ENCODE measurements at regions not wholly inside any gene's neighbourhood (a gene's known extent, or its start where the extent isn't known, plus 50 kb on each side); places are given as distances from the start of the nearest gene placed in this dataset.

DNA sequence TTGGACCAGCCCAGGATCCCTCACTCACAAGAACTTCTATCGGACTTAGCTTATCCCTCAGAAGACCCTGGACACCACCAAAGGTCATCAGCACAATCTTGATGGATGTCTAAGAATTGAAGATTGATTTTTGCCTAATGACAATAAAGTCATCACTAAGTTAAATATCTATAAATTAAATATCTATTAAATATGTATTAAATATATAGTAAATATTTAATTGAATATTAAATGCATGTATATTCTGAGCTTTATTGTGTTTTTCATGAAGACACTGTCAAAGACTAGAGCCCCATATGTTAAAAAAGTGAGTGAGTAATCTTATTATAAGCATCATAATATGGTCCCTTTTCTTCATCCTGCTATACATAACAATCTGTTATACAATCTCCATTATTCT lies 751.1 kb downstream of the KCNJ2 start:
- H3K27ac ChIP-seq, result no peak overlapping the region
- TF ChIP-seq, protein P1, sequence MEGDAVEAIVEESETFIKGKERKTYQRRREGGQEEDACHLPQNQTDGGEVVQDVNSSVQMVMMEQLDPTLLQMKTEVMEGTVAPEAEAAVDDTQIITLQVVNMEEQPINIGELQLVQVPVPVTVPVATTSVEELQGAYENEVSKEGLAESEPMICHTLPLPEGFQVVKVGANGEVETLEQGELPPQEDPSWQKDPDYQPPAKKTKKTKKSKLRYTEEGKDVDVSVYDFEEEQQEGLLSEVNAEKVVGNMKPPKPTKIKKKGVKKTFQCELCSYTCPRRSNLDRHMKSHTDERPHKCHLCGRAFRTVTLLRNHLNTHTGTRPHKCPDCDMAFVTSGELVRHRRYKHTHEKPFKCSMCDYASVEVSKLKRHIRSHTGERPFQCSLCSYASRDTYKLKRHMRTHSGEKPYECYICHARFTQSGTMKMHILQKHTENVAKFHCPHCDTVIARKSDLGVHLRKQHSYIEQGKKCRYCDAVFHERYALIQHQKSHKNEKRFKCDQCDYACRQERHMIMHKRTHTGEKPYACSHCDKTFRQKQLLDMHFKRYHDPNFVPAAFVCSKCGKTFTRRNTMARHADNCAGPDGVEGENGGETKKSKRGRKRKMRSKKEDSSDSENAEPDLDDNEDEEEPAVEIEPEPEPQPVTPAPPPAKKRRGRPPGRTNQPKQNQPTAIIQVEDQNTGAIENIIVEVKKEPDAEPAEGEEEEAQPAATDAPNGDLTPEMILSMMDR (conservative IDR thresholded peaks at IDR 0.05), result no peak
- no peak for TF ChIP-seq ZFX (IDR thresholded peaks at IDR 0.05)

DNA sequence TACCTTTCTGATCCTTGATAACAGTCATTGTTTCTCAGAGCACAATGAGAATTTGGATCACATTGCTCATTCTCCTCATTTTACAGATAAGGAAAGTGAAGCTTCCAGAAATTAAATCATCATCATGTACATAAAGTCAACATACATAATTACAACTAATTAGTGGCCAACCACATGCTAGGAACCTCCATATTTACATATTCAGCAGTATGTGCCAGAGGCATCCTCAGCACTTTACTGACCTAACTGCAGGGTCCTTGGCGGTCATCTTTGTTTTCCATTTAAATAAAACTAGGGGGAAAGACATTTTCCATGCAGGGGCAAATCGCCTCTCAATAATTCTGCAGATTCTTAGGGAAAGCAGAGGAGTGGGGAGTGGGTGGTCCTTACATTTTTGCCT lies 752.9 kb downstream of the KCNJ2 start:
- H3K27ac ChIP-seq, result no peak overlapping the region
- no peak for TF ChIP-seq ZFX (IDR thresholded peaks at IDR 0.05)

DNA sequence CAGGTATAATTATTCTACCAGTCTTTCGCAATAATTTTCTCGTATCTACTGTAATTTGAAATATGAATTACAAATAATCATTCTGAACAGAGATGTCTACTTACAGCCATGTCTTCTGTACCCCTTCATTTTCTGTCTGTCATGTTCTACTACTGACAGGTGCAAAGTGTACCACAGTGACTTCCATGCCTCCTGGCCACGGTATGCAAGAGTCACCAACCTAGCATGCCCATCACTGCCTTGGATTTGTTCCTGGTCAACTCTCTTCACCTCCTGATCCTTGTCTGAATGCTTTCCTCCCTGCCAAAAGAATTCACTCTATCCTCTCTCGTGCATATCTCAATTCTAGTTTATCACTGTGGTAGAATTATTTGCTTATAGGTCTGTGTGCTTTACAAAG lies 755.4 kb downstream of the KCNJ2 start:
- TF ChIP-seq, protein P1 (conservative IDR thresholded peaks at IDR 0.05), result no peak
- no peak for TF ChIP-seq ZFX (IDR thresholded peaks at IDR 0.05)
- H3K27ac ChIP-seq, result no peak overlapping the region

DNA sequence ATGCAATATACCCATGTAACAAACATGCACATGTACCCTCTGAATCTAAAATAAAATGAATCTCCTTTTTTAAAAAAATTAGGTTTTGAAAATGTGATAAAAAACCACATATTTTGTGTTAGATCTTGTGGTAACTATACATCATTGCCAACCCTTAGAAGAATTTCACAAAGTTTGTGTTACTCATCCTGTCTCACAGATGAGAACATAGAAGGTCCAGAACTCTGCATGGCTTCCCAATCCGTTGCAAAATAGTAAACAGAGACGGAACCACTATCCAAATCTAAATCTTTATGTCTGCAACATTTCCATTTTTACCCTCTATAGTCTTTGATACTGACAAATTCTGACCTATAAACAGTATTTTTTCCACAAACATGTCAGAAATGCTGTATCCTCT lies 759.9 kb downstream of the KCNJ2 start:
- no peak for TF ChIP-seq ZFX (IDR thresholded peaks at IDR 0.05)
- TF ChIP-seq, protein P1 (conservative IDR thresholded peaks at IDR 0.05), result no peak
- H3K27ac ChIP-seq, result no peak overlapping the region

DNA sequence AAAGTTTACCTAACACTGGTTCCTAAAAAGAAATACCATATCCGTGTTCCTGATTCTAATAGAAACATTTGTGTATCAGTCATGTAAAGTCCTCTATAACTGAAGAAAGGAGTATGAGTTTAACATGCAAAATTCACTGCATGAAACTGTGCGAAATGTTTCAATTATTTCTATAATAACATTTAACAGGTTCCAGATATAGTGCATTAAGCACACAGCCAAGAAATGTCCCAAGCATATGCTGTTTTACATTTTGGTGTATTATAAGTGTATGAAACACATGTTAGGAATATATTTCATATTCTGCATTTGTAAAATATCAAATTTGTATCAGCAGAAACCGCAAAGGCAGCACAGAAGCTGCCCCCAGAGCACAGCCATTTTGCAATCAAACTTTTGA lies 764.9 kb downstream of the KCNJ2 start:
- no peak for TF ChIP-seq ZFX (IDR thresholded peaks at IDR 0.05)
- TF ChIP-seq, protein P1 (conservative IDR thresholded peaks at IDR 0.05), result no peak
- no peak overlapping the region for H3K27ac ChIP-seq

DNA sequence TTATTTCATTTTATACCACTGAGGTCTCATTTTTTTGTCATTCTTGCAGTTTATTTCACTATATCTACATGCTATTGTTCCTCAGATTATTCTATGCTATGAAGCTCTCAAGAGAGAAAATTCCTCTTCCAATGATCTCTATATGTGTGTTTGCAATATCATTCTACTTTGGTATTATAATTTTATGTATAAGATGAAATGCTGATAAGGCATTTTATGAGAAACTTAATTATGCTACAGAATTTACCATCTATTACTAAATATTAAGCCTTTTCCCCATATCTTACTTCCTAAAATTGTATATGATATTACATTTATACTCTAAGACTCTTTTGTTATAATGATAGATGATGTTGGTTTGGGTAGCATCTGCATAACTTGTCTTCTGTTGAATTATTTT lies 765.5 kb downstream of the KCNJ2 start:
- no peak overlapping the region for H3K27ac ChIP-seq
- TF ChIP-seq, protein P1 (conservative IDR thresholded peaks at IDR 0.05), result no peak
- TF ChIP-seq ZFX (IDR thresholded peaks at IDR 0.05), result no peak

DNA sequence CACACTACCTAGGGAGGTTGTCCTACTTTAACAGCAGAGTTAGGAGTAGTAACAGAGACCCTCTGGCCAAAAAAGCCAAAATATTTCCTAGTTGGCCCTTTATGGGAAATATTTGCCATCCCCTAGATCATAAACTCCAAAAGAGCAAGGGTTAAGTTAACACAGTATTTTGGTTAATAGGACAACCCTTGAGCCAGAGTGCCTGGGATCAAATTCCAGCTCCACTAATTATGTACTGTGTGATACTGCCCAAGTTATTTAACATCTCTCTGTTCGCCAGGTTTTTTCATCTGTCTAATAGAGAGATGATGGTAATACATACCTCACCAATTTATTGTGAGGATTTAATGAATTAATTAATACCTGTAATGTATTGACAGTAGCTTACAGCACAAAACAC lies 767.4 kb downstream of the KCNJ2 start:
- TF ChIP-seq, protein P1 (conservative IDR thresholded peaks at IDR 0.05), result no peak
- no peak overlapping the region for H3K27ac ChIP-seq

DNA sequence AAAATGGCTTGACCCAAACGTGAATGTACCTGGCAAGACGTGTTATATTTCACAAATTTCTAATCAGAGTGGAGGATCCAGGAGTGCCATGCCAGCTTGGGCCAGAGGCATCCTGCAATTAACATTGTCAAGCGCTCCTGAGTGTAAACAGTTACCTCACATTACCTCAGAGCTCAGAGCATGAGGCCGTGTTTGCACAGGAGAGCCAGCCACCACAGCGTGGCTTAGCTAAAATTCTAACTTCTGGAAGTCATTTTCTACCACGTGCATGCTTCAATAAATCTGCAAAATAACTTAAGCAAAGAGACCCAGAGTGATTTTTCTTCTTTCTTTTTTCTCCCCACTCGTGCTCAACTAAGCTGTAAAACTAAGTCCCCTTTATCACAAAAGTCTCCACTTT lies 769.0 kb downstream of the KCNJ2 start:
- TF ChIP-seq, protein P1 (conservative IDR thresholded peaks at IDR 0.05), result no peak
- no peak for TF ChIP-seq ZFX (IDR thresholded peaks at IDR 0.05)
- H3K27ac ChIP-seq, result no peak overlapping the region
